Activated T-helper 17 cell treated with anti-CD3 and anti-CD28 coated beads, Interleukin-2, amount 50 U/mL, for 72 hours (primary cell): ENCODE measurements at regions not wholly inside any gene's neighbourhood (a gene's known extent, or its start where the extent isn't known, plus 50 kb on each side); places are given as distances from the start of the nearest gene placed in this dataset.
"Not testable (repeated sequence)": the region's sequence is repeated elsewhere in the genome, so short reads cannot be mapped to it uniquely, and the experiment has no call there.

Experiments used
- ATAC-seq: fragments of 150-1000 bp; cut with Tn5 transposase; replicated peaks from 2 replicates; pipeline ENCODE4 v1.10.0; 2021; ENCODE audit warnings: mild to moderate bottlenecking, moderate library complexity
- H3K27ac Mint-ChIP-seq: one replicate; pipeline ENCODE4 v1.8.0; 2022; ENCODE audit warnings: mixed read lengths
- H3K27me3 Mint-ChIP-seq: one replicate; pipeline ENCODE4 v1.8.0; 2022; ENCODE audit warnings: mixed read lengths
- H3K36me3 Mint-ChIP-seq: one replicate; pipeline ENCODE4 v1.8.0; 2022; ENCODE audit warnings: low read depth, mild to moderate bottlenecking, mixed read lengths
- H3K4me1 Mint-ChIP-seq: one replicate; pipeline ENCODE4 v1.8.0; 2022; ENCODE audit warnings: mixed read lengths
- H3K4me3 Mint-ChIP-seq: one replicate; pipeline ENCODE4 v1.8.0; 2022; ENCODE audit warnings: mild to moderate bottlenecking, mixed read lengths
- H3K9me3 Mint-ChIP-seq: one replicate; pipeline ENCODE4 v1.8.0; 2022; ENCODE audit warnings: mixed read lengths

DNA sequence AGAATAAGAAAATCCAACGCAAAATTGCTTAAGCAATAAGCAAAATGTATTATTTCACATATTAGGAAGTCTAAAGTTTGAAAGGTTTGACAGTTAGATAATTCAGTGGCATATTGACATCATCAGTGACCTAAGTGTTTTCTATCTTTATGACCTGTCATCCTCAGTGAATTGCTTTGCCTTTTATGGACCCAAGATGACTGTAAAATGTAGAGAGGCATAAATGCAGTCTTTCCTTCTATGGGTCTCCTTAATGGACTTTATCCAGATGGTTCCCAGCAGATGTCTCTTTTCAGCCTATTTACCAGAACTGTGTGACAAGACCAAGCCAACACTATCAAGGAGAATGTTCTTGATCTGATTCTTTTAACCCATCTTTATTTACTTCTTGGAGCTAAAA is 192.9 kb downstream of the SPDYE17 start:
- H3K9me3 Mint-ChIP-seq, H3K4me3 Mint-ChIP-seq, H3K27me3 Mint-ChIP-seq, H3K36me3 Mint-ChIP-seq, H3K27ac Mint-ChIP-seq, H3K4me1 Mint-ChIP-seq, ATAC-seq: not testable (repeated sequence)

DNA sequence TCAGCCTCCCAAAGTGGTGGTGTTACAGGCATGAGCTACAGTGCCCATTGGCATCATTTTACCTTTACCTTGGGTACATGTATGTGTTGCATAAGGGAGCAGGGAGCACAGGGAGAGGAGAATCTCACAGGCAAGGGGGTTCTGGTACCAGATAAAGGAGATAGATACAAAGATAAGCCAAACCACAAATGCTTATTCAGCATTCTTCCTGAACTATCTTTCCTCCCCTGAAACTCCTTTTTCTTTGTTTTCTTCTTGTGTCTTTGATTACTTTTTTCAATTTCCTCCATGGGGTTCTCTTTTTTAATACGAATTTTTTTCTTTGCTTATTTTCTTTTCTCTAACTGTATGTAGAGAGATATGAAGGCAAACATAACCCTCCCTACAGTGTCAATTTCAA is 193.8 kb downstream of the SPDYE17 start:
- H3K4me3 Mint-ChIP-seq, H3K4me1 Mint-ChIP-seq, H3K9me3 Mint-ChIP-seq, H3K36me3 Mint-ChIP-seq, H3K27ac Mint-ChIP-seq, H3K27me3 Mint-ChIP-seq, ATAC-seq: not testable (repeated sequence)

- not testable (repeated sequence) for H3K4me3 Mint-ChIP-seq, H3K4me1 Mint-ChIP-seq, ATAC-seq, H3K9me3 Mint-ChIP-seq, H3K36me3 Mint-ChIP-seq, H3K27ac Mint-ChIP-seq
- H3K27me3 Mint-ChIP-seq: peaks cover 17% of the 10 kb centered on the region
These were observed 202.2 kb upstream of the POMZP3 start for GRCh38 chr7:76829233-76829632.

- not testable (repeated sequence) for H3K4me3 Mint-ChIP-seq, H3K27ac Mint-ChIP-seq, ATAC-seq, H3K4me1 Mint-ChIP-seq, H3K9me3 Mint-ChIP-seq, H3K36me3 Mint-ChIP-seq
- peaks cover 17% of the 10 kb centered on the region for H3K27me3 Mint-ChIP-seq
These were observed 199.1 kb upstream of the POMZP3 start for GRCh38 chr7:76826181-76826580.

DNA sequence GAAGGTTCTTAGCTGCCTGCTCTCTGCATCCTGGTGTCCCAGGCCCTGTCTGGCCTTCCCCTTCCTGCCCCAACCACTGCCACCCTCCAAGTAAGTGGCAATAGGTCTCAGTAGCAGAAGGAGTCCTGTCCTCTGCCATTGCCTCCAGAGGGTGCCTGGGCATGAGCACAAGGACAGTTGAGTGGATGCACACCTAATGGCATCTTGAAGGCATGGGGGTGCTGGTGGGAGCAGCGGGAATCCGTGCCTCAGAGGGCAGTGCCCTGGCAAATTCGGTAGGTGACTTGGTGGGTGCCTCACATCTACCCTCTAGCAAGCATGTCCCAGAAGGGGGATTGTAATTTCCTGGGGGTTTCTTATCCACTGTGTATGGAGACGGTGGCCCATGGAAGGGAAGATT is 182.8 kb upstream of the POMZP3 start:
- ATAC-seq, H3K36me3 Mint-ChIP-seq, H3K9me3 Mint-ChIP-seq, H3K4me1 Mint-ChIP-seq, H3K27ac Mint-ChIP-seq, H3K27me3 Mint-ChIP-seq, H3K4me3 Mint-ChIP-seq: not testable (repeated sequence)

GRCh38 chr7:76807588-76808100 is 180.6 kb upstream of the POMZP3 start:
- not testable (repeated sequence) for ATAC-seq

DNA sequence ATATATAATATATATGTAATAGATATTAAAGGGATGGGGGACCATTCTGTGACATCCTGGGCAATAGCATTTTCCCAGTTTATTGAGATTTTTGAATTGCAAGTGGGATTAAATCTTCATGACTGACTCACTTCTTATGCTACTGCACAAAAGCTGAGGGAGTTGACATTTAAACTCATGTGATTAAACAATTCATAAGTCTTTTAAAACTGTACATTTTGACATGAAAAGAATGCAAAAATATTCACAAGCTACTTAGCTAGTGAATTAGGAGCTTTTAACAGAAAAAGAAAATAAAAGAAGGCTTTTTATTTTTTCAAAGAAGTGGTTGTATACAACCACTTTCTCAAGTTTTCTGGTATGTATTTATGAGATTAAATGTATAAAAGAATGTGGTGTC is 179.4 kb upstream of the POMZP3 start:
- not testable (repeated sequence) for H3K9me3 Mint-ChIP-seq, H3K27ac Mint-ChIP-seq, H3K27me3 Mint-ChIP-seq, H3K36me3 Mint-ChIP-seq, H3K4me1 Mint-ChIP-seq, ATAC-seq, H3K4me3 Mint-ChIP-seq

More at GRCh38 chr7:76807588-76808100, 180.6 kb upstream of the POMZP3 start:
- H3K36me3 Mint-ChIP-seq, H3K27ac Mint-ChIP-seq, H3K4me1 Mint-ChIP-seq, H3K4me3 Mint-ChIP-seq, H3K9me3 Mint-ChIP-seq, H3K27me3 Mint-ChIP-seq: not testable (repeated sequence)

- not testable (repeated sequence) for ATAC-seq, H3K27me3 Mint-ChIP-seq, H3K36me3 Mint-ChIP-seq, H3K9me3 Mint-ChIP-seq, H3K4me3 Mint-ChIP-seq, H3K27ac Mint-ChIP-seq, H3K4me1 Mint-ChIP-seq
These were observed 178.9 kb upstream of the POMZP3 start for GRCh38 chr7:76806010-76806409.

DNA sequence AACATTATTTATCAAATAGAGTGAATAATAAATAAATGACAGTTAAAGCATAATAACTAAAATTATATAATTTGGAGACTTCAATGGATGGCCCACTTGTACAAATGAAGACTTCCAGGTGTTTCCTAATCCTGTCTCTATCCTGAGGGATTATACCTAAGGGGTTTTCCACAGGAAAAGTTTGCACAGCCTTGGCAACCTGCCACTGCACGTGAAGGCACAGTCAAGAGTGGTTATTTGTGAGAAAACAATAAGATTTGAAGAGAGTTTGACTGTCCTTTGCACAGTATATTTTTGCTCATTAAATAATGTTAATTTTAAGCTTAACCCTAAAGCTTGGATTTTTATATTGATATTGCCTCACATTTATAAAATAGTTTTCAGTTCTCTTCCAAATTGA is 178.2 kb upstream of the POMZP3 start:
- H3K27me3 Mint-ChIP-seq, H3K4me3 Mint-ChIP-seq, H3K36me3 Mint-ChIP-seq, ATAC-seq, H3K27ac Mint-ChIP-seq, H3K9me3 Mint-ChIP-seq, H3K4me1 Mint-ChIP-seq: not testable (repeated sequence)

GRCh38 chr7:76797639-76798038 is 170.6 kb upstream of the POMZP3 start:
- H3K27me3 Mint-ChIP-seq: peaks cover 21% of the 10 kb centered on the region
- not testable (repeated sequence) for H3K9me3 Mint-ChIP-seq, H3K27ac Mint-ChIP-seq, H3K4me3 Mint-ChIP-seq, ATAC-seq, H3K4me1 Mint-ChIP-seq, H3K36me3 Mint-ChIP-seq

GRCh38 chr7:76780693-76781092 is 153.6 kb upstream of the POMZP3 start:
- not testable (repeated sequence) for ATAC-seq, H3K27me3 Mint-ChIP-seq, H3K27ac Mint-ChIP-seq, H3K4me3 Mint-ChIP-seq, H3K9me3 Mint-ChIP-seq, H3K4me1 Mint-ChIP-seq, H3K36me3 Mint-ChIP-seq

DNA sequence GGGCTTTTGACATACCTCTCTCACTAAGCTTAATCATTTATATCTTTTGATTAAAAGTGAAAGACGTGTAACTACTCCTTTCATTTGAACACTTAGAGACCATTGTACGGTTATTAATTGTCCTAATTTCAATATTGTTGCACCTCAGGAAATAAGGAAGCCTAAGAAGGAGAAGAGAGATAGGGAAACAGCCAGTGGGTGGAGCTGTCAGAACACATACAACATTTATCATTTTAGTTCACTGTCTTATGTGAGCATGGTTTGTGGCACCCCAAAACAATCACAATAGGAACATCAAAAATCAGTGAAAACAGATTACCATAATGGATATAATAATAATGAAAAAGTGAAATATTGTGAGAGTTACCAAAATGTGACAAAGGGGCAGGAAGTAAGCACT is 147.2 kb upstream of the POMZP3 start:
- ATAC-seq, H3K27ac Mint-ChIP-seq: not testable (repeated sequence)

GRCh38 chr7:76771980-76772379 is 144.9 kb upstream of the POMZP3 start:
- not testable (repeated sequence) for H3K9me3 Mint-ChIP-seq, ATAC-seq, H3K36me3 Mint-ChIP-seq, H3K4me1 Mint-ChIP-seq, H3K27ac Mint-ChIP-seq, H3K4me3 Mint-ChIP-seq, H3K27me3 Mint-ChIP-seq

More for the DNA sequence above, 147.2 kb upstream of the POMZP3 start:
- H3K27me3 Mint-ChIP-seq, H3K4me3 Mint-ChIP-seq, H3K4me1 Mint-ChIP-seq, H3K36me3 Mint-ChIP-seq, H3K9me3 Mint-ChIP-seq: not testable (repeated sequence)

DNA sequence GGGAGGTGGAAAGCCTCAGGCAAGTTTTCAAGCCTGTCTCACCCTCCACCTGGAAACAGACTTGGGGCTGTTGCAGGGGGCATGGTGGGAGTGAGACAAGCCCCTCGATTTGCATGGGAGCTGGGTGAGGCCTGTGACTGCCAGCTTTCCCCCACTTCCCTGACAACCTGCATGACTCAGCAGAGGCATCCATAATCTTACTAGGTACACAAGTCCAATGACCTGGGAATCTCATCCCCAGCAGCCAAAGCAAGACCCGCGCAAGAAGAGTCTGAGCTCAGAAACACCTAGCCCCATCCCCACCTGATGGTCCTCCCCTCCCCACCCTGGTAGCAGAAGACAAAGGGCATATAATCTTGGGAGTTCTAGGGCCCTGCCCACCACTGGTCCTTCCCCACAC is 136.9 kb upstream of the POMZP3 start:
- H3K36me3 Mint-ChIP-seq, H3K27ac Mint-ChIP-seq, ATAC-seq, H3K4me3 Mint-ChIP-seq, H3K4me1 Mint-ChIP-seq, H3K9me3 Mint-ChIP-seq: not testable (repeated sequence)
- peaks cover 23% of the 10 kb centered on the region for H3K27me3 Mint-ChIP-seq

DNA sequence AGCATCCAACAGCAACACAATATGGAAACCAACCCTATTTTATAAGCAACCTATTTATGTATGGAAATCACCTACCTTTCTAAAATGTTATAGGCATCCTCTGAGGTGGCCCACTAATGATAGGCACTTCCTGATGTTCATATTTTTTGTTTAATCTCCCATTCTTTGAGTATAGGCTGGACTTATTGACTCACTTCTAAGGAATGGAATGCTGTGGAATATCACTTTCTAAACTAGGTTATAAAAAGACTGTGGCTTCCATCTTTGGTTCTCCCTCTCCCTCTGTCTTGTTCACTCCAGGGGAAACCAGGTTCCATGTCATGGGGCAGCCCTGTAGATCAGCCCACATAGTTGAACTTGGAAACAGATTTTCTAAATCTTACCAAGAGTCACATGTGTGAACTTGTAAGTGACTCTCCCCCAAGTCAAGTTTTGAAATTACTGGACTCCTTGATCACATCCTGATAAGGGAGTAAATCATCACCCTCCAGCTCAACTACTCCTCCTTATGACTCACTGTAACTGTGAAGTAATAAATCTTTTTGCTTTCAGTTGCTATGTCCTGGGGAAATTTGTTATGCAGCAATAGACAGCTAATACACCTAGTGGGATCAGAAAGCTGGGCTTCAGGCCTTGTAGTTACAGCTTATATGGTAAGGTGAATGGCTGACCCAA is 133.6 kb upstream of the POMZP3 start:
- H3K27ac Mint-ChIP-seq, H3K4me3 Mint-ChIP-seq, H3K36me3 Mint-ChIP-seq, H3K4me1 Mint-ChIP-seq, H3K9me3 Mint-ChIP-seq: not testable (repeated sequence)
- H3K27me3 Mint-ChIP-seq: peaks cover 16% of the 10 kb centered on the region
- ATAC-seq: peak; percentile 98

- not testable (repeated sequence) for H3K4me1 Mint-ChIP-seq, H3K27me3 Mint-ChIP-seq, ATAC-seq, H3K36me3 Mint-ChIP-seq, H3K9me3 Mint-ChIP-seq, H3K4me3 Mint-ChIP-seq, H3K27ac Mint-ChIP-seq
These were observed 112.5 kb upstream of the POMZP3 start for GRCh38 chr7:76739538-76739937.
